ENCODE measurements at regions not wholly inside any gene's neighbourhood (a gene's known extent, or its start where the extent isn't known, plus 50 kb on each side); places are given as distances from the start of the nearest gene placed in this dataset.

- no peak for DNase-seq (ENCODE audit: low spot score)
- TF ChIP-seq, protein P1, sequence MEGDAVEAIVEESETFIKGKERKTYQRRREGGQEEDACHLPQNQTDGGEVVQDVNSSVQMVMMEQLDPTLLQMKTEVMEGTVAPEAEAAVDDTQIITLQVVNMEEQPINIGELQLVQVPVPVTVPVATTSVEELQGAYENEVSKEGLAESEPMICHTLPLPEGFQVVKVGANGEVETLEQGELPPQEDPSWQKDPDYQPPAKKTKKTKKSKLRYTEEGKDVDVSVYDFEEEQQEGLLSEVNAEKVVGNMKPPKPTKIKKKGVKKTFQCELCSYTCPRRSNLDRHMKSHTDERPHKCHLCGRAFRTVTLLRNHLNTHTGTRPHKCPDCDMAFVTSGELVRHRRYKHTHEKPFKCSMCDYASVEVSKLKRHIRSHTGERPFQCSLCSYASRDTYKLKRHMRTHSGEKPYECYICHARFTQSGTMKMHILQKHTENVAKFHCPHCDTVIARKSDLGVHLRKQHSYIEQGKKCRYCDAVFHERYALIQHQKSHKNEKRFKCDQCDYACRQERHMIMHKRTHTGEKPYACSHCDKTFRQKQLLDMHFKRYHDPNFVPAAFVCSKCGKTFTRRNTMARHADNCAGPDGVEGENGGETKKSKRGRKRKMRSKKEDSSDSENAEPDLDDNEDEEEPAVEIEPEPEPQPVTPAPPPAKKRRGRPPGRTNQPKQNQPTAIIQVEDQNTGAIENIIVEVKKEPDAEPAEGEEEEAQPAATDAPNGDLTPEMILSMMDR (IDR thresholded peaks at IDR 0.05; ENCODE audit: extremely low read depth, missing control alignments), result no peak
These were observed 198.3 kb upstream of the CELF2 start for GRCh38 chr10:10819206-10819856.

- no peak for DNase-seq (ENCODE audit: low spot score)
- TF ChIP-seq, protein P1 (IDR thresholded peaks at IDR 0.05; ENCODE audit: extremely low read depth, missing control alignments), result no peak
These were observed 195.7 kb upstream of the CELF2 start for GRCh38 chr10:10821926-10822325.

GRCh38 chr10:10824591-10825148 lies 193.0 kb upstream of the CELF2 start:
- TF ChIP-seq, protein P1 (IDR thresholded peaks at IDR 0.05; ENCODE audit: extremely low read depth, missing control alignments), result no peak
- DNase-seq (ENCODE audit: low spot score), result no peak

DNA sequence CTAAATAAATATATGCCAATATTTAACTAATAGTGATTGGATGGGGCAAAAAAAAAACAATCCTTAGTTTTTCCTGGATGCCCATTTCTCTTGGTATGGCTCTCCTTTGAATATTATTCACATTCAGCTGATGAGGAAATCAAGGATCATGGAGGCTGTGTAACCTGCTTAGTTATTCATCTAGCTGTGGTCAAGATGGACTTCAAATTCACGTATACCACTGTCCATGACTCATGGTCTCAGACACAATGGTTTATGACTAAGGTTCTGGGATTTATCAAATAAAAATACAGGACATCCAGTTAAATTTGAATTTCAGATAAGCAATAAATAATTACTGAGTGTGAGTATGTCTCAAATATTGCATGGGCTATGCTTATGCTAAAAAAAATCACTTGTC lies 191.5 kb upstream of the CELF2 start:
- DNase-seq (ENCODE audit: low spot score), result no peak
- TF ChIP-seq, protein P1 (IDR thresholded peaks at IDR 0.05; ENCODE audit: extremely low read depth, missing control alignments), result no peak

DNA sequence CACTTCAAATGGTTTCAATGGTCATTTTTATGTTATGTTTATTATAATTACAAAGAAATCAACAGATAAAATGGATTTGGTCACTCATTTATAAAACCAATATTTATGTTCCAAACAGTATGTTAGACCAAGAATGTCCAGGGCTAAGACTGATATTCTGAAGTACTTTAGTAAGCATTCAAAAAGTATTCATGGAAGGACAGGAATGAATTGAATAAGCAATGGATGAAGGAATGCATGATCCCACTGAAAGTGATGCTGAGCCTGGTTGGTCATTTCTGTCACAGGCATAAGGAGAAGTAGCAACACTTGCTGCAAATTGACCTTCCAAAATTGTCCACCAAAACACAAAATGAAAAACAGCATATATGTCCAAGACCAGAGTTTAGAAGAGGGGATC lies 189.0 kb upstream of the CELF2 start:
- TF ChIP-seq, protein P1 (IDR thresholded peaks at IDR 0.05; ENCODE audit: extremely low read depth, missing control alignments), result no peak

DNA sequence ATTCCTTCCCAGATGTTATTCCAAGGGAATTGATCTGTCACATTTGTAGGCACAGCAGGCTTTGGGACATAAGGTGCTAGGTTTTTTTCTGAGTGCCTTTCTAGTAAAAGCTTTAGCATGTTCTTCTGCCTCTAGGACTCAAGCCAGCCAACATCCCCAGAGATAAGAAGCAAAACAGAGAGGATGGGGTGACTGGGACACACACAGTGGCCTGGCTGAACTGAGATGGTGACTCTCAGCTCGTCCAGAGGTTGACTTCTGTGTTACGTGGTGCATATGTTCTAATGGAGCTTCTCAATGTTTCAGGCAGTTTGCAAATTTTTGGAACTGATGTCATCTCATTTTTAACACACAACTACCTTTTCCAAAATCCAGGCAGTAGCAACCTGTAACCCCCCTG lies 188.1 kb upstream of the CELF2 start:
- DNase-seq (ENCODE audit: low spot score), result no peak
- TF ChIP-seq, protein P1 (IDR thresholded peaks at IDR 0.05; ENCODE audit: extremely low read depth, missing control alignments), result no peak

More for the DNA sequence above, 189.0 kb upstream of the CELF2 start:
- DNase-seq (ENCODE audit: low spot score), result no peak

- TF ChIP-seq, protein P1 (IDR thresholded peaks at IDR 0.05; ENCODE audit: extremely low read depth, missing control alignments), result no peak
These were observed 187.2 kb upstream of the CELF2 start for GRCh38 chr10:10830293-10830986.

More at GRCh38 chr10:10830293-10830986, 187.2 kb upstream of the CELF2 start:
- no peak for DNase-seq (ENCODE audit: low spot score)

Data from GM20000 (cell line).